ENCODE measurements at regions not wholly inside any gene's neighbourhood (a gene's known extent, or its start where the extent isn't known, plus 50 kb on each side); places are given as distances from the start of the nearest gene placed in this dataset.

DNA sequence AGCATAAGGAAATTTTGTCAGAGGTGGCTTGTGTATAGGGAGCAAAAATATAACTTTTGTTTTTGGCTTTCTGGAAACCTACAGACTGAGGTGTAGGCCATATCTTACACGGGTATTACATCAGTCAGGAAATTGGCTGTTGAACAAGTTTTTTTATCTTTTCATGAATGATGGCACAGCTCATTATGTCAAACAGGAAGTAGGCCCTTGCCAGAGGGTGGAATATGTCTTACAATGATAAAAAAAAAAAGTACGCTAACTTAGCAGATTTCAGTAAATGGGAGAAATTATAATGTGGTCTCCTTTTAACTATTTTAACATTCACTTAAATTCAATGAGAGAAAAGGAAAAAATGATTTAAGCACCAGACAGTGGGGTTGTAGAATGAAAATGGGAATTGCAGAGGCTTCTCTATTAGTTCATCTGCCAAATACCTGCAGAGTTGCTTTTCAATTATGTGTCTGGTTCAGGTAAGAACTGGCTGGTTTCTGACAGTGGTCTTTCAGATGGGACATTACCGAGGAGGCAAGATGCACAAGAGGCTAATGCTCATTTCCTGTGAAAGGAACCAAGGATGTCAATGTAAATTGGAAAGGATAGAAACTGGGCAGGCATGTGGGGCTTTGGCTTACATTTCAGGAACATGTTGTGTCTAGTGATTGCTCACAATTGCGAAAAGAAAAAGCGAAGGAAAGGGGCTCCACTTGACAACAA lies 169.9 kb downstream of the NNT start:
- Histone ChIP-seq H3K9ac (ENCODE audit: control insufficient read depth, extremely low read depth, insufficient read depth, low read length) (peak overlapping the region; percentile 69), H3K4me3 (ENCODE audit: control insufficient read depth in 2 of 3, extremely low read depth in 1 of 3, insufficient read depth in 2 of 3, low read depth in 1 of 3, low read length in 3 of 3) (peak overlapping the region in 2 of 3 experiments; percentile 24 to 26), H3K4me2 (ENCODE audit: control insufficient read depth, extremely low read depth, insufficient read depth, low read depth, low read length) (peak overlapping the region; percentile 81), H3K4me1 (ENCODE audit: control insufficient read depth, extremely low read depth, insufficient read depth, low read length) (peaks cover 39% of the 10 kb centered on the region), H3K9me3 (ENCODE audit: control insufficient read depth, low read depth, low read length) (no peaks in the 10 kb centered on the region), H3K9me1 (ENCODE audit: control insufficient read depth, extremely low read depth, insufficient read depth, low read length) (no peaks in the 10 kb centered on the region), H3K79me2 (ENCODE audit: control insufficient read depth, insufficient read depth, low read length) (no peaks in the 10 kb centered on the region), H2AFZ (ENCODE audit: control insufficient read depth, low read length) (peak overlapping the region; percentile 78), H3K27me3 (ENCODE audit: control insufficient read depth, extremely low read depth, insufficient read depth, low read length) (no peaks in the 10 kb centered on the region), H3K27ac (ENCODE audit: control insufficient read depth, insufficient read depth, low read length) (peak overlapping the region; percentile 99), H3K36me3 (ENCODE audit: control insufficient read depth in 2 of 2, extremely low read depth in 1 of 2, insufficient read depth in 2 of 2, low read length in 2 of 2) (no peaks in the 10 kb centered on the region), H4K20me1 (ENCODE audit: control insufficient read depth, extremely low read depth, insufficient read depth, low read length) (no peaks in the 10 kb centered on the region)
- DNase-seq (ENCODE audit: low read depth, low spot score) (no peak), FAIRE-seq (peak; percentile 79)
- TF ChIP-seq, protein P1, sequence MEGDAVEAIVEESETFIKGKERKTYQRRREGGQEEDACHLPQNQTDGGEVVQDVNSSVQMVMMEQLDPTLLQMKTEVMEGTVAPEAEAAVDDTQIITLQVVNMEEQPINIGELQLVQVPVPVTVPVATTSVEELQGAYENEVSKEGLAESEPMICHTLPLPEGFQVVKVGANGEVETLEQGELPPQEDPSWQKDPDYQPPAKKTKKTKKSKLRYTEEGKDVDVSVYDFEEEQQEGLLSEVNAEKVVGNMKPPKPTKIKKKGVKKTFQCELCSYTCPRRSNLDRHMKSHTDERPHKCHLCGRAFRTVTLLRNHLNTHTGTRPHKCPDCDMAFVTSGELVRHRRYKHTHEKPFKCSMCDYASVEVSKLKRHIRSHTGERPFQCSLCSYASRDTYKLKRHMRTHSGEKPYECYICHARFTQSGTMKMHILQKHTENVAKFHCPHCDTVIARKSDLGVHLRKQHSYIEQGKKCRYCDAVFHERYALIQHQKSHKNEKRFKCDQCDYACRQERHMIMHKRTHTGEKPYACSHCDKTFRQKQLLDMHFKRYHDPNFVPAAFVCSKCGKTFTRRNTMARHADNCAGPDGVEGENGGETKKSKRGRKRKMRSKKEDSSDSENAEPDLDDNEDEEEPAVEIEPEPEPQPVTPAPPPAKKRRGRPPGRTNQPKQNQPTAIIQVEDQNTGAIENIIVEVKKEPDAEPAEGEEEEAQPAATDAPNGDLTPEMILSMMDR (optimal IDR thresholded peaks at IDR 0.05 in 1 of 3, IDR thresholded peaks at IDR 0.05 in 1 of 3, conservative IDR thresholded peaks at IDR 0.05 in 1 of 3; ENCODE audit: extremely low read depth in 1 of 3, insufficient read depth in 2 of 3, low read length in 3 of 3): no peak
- no peak for TF ChIP-seq EZH2 (IDR thresholded peaks at IDR 0.05; ENCODE audit: low read length)
- dilution Hi-C loops (cut with MboI; ENCODE audit: extremely low pct_ligation_motif_present, low sequenced_read_pairs): no loop called here

DNA sequence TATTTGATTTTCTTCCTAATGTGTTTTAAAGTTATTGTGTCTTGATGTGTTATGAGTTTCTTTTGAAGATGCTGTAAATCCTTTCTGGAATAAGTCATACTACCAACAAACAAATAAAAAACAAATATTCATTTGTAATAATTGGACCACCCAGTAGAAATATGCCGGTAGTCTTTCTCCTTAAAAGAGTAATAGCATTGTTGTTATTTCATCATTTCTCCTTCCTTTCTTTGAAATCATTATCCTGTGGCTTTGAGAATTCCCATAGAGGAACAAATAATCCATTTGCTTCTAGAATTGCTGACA lies 169.4 kb downstream of the NNT start:
- Histone ChIP-seq H3K9ac (ENCODE audit: control insufficient read depth, extremely low read depth, insufficient read depth, low read length) (peak overlapping the region; percentile 69), H3K27me3 (ENCODE audit: control insufficient read depth, extremely low read depth, insufficient read depth, low read length) (no peaks in the 10 kb centered on the region), H3K4me1 (ENCODE audit: control insufficient read depth, extremely low read depth, insufficient read depth, low read length) (peaks cover 39% of the 10 kb centered on the region), H3K4me2 (ENCODE audit: control insufficient read depth, extremely low read depth, insufficient read depth, low read depth, low read length) (peak overlapping the region; percentile 81), H3K9me3 (ENCODE audit: control insufficient read depth, low read depth, low read length) (no peaks in the 10 kb centered on the region), H3K79me2 (ENCODE audit: control insufficient read depth, insufficient read depth, low read length) (no peaks in the 10 kb centered on the region), H3K27ac (ENCODE audit: control insufficient read depth, insufficient read depth, low read length) (peak overlapping the region; percentile 99), H2AFZ (ENCODE audit: control insufficient read depth, low read length) (peak overlapping the region; percentile 78), H4K20me1 (ENCODE audit: control insufficient read depth, extremely low read depth, insufficient read depth, low read length) (no peaks in the 10 kb centered on the region), H3K9me1 (ENCODE audit: control insufficient read depth, extremely low read depth, insufficient read depth, low read length) (no peaks in the 10 kb centered on the region), H3K36me3 (ENCODE audit: control insufficient read depth in 2 of 2, extremely low read depth in 1 of 2, insufficient read depth in 2 of 2, low read length in 2 of 2) (no peaks in the 10 kb centered on the region), H3K4me3 (ENCODE audit: control insufficient read depth in 2 of 3, extremely low read depth in 1 of 3, insufficient read depth in 2 of 3, low read depth in 1 of 3, low read length in 3 of 3) (no peak overlapping the region)
- FAIRE-seq: no peak
- dilution Hi-C loops (cut with MboI; ENCODE audit: extremely low pct_ligation_motif_present, low sequenced_read_pairs): no loop called here
- TF ChIP-seq, protein P1 (optimal IDR thresholded peaks at IDR 0.05 in 1 of 3, IDR thresholded peaks at IDR 0.05 in 1 of 3, conservative IDR thresholded peaks at IDR 0.05 in 1 of 3; ENCODE audit: extremely low read depth in 1 of 3, insufficient read depth in 2 of 3, low read length in 3 of 3): no peak
- TF ChIP-seq EZH2 (IDR thresholded peaks at IDR 0.05; ENCODE audit: low read length): no peak
- DNase-seq (ENCODE audit: low read depth, low spot score): no peak
